ENCODE measurements at regions not wholly inside any gene's neighbourhood (a gene's known extent, or its start where the extent isn't known, plus 50 kb on each side); places are given as distances from the start of the nearest gene placed in this dataset.
A peak's percentile ranks its signal among the peaks of the same experiment; 100 is the strongest.

GRCh38 chr15:87591042-87591441, 665.5 kb downstream of the NTRK3 start:
- Histone ChIP-seq H3K36me3 (ENCODE audit: insufficient read depth, low read length) (no peaks in the 10 kb centered on the region), H3K4me1 (ENCODE audit: insufficient read depth, low read length, poor library complexity, severe bottlenecking) (no peaks in the 10 kb centered on the region), H4K20me1 (ENCODE audit: insufficient read depth, low read length) (no peaks in the 10 kb centered on the region), H3K4me2 (ENCODE audit: low read length) (no peak overlapping the region), H3K27ac (ENCODE audit: low read depth, low read length, poor library complexity, severe bottlenecking) (no peak overlapping the region), H3K9me3 (ENCODE audit: low read length) (no peaks in the 10 kb centered on the region), H3K9me2 (ENCODE audit: insufficient read depth, low read length) (no peaks in the 10 kb centered on the region), H3K4me3 (ENCODE audit: low read depth, low read length, poor library complexity, severe bottlenecking) (no peak overlapping the region), H2AFZ (ENCODE audit: low read length) (no peak overlapping the region), H3K79me2 (ENCODE audit: insufficient read depth, low read depth, low read length) (no peaks in the 10 kb centered on the region)
- POLR2A ChIA-PET, result no interaction called here
- TF ChIP-seq EZH2phosphoT487 (IDR thresholded peaks at IDR 0.05; ENCODE audit: borderline replicate concordance, low read depth, low read length), result no peak
- no peak for TF ChIP-seq CTCF (conservative IDR thresholded peaks at IDR 0.05; ENCODE audit: low read length)
- no TSS peak for BruUV-seq (replicated peaks)
- no peak for DNase-seq (ENCODE audit: low spot score)
- intact Hi-C loops (cut with micrococcal nuclease; ENCODE audit: unreplicated experiment), result no loop called here
- CTCF ChIA-PET (ENCODE audit: unreplicated experiment), result no interaction called here

GRCh38 chr15:87589134-87589533, 667.4 kb downstream of the NTRK3 start:
- DNase-seq (ENCODE audit: low spot score), result no peak
- H3K4me3 ChIP-seq (ENCODE audit: low read depth, low read length, poor library complexity, severe bottlenecking), result no peak overlapping the region
- no peaks in the 10 kb centered on the region for H3K9me3 ChIP-seq (ENCODE audit: low read length)
- ChIA-PET CTCF (ENCODE audit: unreplicated experiment) (no interaction called here), POLR2A (no interaction called here)
- TF ChIP-seq CTCF (conservative IDR thresholded peaks at IDR 0.05; ENCODE audit: low read length) (no peak), EZH2phosphoT487 (IDR thresholded peaks at IDR 0.05; ENCODE audit: borderline replicate concordance, low read depth, low read length) (no peak)
- BruUV-seq (replicated peaks), result no TSS peak
- H3K4me1 ChIP-seq (ENCODE audit: insufficient read depth, low read length, poor library complexity, severe bottlenecking), result no peaks in the 10 kb centered on the region
- no peak overlapping the region for H3K4me2 ChIP-seq (ENCODE audit: low read length)
- no peaks in the 10 kb centered on the region for H3K36me3 ChIP-seq (ENCODE audit: insufficient read depth, low read length)
- no peaks in the 10 kb centered on the region for H4K20me1 ChIP-seq (ENCODE audit: insufficient read depth, low read length)
- no peak overlapping the region for H2AFZ ChIP-seq (ENCODE audit: low read length)
- no peaks in the 10 kb centered on the region for H3K9me2 ChIP-seq (ENCODE audit: insufficient read depth, low read length)
- H3K79me2 ChIP-seq (ENCODE audit: insufficient read depth, low read depth, low read length), result no peaks in the 10 kb centered on the region
- H3K27ac ChIP-seq (ENCODE audit: low read depth, low read length, poor library complexity, severe bottlenecking), result no peak overlapping the region
- intact Hi-C loops (cut with micrococcal nuclease; ENCODE audit: unreplicated experiment), result no loop called here

- intact Hi-C loops (cut with micrococcal nuclease; ENCODE audit: unreplicated experiment), result no loop called here
- Histone ChIP-seq H3K9me2 (ENCODE audit: insufficient read depth, low read length) (no peaks in the 10 kb centered on the region), H3K4me2 (ENCODE audit: low read length) (no peak overlapping the region), H3K79me2 (ENCODE audit: insufficient read depth, low read depth, low read length) (no peaks in the 10 kb centered on the region), H4K20me1 (ENCODE audit: insufficient read depth, low read length) (no peaks in the 10 kb centered on the region), H3K9me3 (ENCODE audit: low read length) (no peaks in the 10 kb centered on the region), H2AFZ (ENCODE audit: low read length) (no peak overlapping the region), H3K36me3 (ENCODE audit: insufficient read depth, low read length) (no peaks in the 10 kb centered on the region), H3K27ac (ENCODE audit: low read depth, low read length, poor library complexity, severe bottlenecking) (no peak overlapping the region), H3K4me3 (ENCODE audit: low read depth, low read length, poor library complexity, severe bottlenecking) (no peak overlapping the region), H3K4me1 (ENCODE audit: insufficient read depth, low read length, poor library complexity, severe bottlenecking) (no peaks in the 10 kb centered on the region)
- BruUV-seq (replicated peaks), result no TSS peak
- POLR2A ChIA-PET, result no interaction called here
- TF ChIP-seq CTCF (conservative IDR thresholded peaks at IDR 0.05; ENCODE audit: low read length) (no peak), EZH2phosphoT487 (IDR thresholded peaks at IDR 0.05; ENCODE audit: borderline replicate concordance, low read depth, low read length) (no peak)
- DNase-seq (ENCODE audit: low spot score), result peak; percentile 15
- CTCF ChIA-PET (ENCODE audit: unreplicated experiment), result no interaction called here
These were observed 674.4 kb downstream of the NTRK3 start for GRCh38 chr15:87582169-87582568.

Data from OCI-LY7 (cell line).